WI38 (cell line): ENCODE measurements at regions not wholly inside any gene's neighbourhood (a gene's known extent, or its start where the extent isn't known, plus 50 kb on each side); places are given as distances from the start of the nearest gene placed in this dataset.

Source experiments
- H3K4me3 ChIP-seq: 2 replicates; pipeline ENCODE4 v1.5.1; 2011; ENCODE audit warnings: low read depth, mild to moderate bottlenecking, control low read depth, low read length
- TF ChIP-seq, protein P1 (sequence below): IDR thresholded peaks from 2 replicates; pipeline ENCODE4 v1.5.1; 2012; ENCODE audit warnings: low read depth, mild to moderate bottlenecking, control low read depth, low read length

GRCh38 chr6:141212296-141212695, 920.4 kb upstream of the GJE1 start:
- TF ChIP-seq, protein P1, sequence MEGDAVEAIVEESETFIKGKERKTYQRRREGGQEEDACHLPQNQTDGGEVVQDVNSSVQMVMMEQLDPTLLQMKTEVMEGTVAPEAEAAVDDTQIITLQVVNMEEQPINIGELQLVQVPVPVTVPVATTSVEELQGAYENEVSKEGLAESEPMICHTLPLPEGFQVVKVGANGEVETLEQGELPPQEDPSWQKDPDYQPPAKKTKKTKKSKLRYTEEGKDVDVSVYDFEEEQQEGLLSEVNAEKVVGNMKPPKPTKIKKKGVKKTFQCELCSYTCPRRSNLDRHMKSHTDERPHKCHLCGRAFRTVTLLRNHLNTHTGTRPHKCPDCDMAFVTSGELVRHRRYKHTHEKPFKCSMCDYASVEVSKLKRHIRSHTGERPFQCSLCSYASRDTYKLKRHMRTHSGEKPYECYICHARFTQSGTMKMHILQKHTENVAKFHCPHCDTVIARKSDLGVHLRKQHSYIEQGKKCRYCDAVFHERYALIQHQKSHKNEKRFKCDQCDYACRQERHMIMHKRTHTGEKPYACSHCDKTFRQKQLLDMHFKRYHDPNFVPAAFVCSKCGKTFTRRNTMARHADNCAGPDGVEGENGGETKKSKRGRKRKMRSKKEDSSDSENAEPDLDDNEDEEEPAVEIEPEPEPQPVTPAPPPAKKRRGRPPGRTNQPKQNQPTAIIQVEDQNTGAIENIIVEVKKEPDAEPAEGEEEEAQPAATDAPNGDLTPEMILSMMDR: no peak
- H3K4me3 ChIP-seq: no peak overlapping the region

DNA sequence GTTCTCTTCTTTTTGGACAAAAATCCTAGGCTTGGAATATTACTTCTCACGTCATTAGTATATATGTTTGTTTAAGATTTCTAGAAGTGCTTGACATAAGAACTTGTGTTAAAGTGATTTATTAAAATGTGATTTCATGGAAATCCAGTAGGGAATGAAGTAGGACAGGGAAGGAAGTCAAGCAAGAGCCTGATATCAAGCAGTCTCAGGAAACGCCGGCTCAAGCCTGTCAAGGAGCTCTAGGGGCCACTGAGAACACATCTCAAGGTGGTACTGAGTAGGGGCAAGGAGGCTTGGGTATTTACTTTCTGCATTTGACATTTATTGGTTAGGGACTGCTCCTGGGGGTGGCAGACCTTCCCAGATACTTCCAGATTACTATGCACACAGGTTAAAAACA, 920.9 kb upstream of the GJE1 start:
- H3K4me3 ChIP-seq: no peak overlapping the region
- TF ChIP-seq, protein P1: no peak

DNA sequence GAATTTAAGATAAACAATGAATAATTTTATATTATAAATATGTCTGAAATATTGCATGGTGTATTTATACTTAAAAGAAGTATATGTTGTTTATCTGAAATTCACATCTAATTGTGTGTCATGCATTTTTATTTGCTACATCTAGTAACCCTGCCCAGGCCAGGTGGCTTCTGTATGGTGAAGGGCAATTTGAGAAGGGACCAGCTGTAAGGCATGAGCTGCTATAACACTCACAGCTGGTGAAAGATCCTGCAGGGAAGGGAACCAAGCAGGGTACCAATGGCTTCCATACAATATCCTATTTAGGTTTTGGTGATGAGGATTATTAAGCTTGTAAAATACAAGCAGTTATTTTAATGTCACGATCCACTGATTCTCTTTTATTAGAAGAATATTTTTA, 921.8 kb upstream of the GJE1 start:
- TF ChIP-seq, protein P1: no peak
- no peak overlapping the region for H3K4me3 ChIP-seq

DNA sequence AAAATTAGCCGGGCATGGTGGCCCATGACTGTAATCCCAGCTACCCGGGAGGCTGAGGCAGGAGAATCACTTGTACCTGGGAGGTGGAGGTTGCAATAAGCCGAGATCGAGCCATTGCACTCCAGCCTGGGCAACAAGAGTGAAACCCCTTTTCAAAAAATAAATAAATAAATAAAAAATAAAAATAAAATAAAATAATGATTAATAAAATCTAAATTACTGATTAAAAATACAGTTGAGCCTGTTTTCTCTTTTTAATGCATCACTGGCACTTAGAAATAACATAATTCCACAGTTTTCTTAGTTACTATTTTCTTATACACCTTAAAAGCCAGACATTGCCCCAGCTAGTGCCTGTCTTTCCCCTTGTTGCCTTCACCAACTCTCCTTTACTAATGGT, 922.8 kb upstream of the GJE1 start:
- TF ChIP-seq, protein P1: no peak

DNA sequence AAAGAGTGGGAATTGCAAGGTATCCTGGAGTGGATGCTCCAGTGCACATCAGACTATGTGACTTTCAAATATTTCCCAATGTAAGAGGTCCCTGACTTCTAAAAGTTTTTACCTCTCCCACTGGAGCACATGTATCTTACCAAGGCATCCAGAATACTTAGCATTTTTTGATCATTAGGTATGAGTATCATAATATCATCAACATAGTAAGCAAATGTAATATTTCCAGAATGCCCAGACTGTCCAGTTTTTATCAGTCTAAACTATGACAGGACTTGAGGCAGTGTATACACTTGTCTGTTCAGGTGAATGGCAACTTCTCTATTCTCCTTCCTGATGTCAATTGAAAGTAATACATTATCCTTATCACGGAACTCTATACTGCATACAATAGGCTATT, 924.6 kb upstream of the GJE1 start:
- TF ChIP-seq, protein P1: no peak
- H3K4me3 ChIP-seq: no peak overlapping the region

More for the DNA sequence above, 922.8 kb upstream of the GJE1 start:
- H3K4me3 ChIP-seq: no peak overlapping the region

- no peak overlapping the region for H3K4me3 ChIP-seq
- TF ChIP-seq, protein P1: no peak
Measured at GRCh38 chr6:141203902-141204575, 928.7 kb upstream of the GJE1 start.

GRCh38 chr6:141202626-141203025, 930.1 kb upstream of the GJE1 start:
- TF ChIP-seq, protein P1: no peak
- no peak overlapping the region for H3K4me3 ChIP-seq
